ENCODE measurements at regions not wholly inside any gene's neighbourhood (a gene's known extent, or its start where the extent isn't known, plus 50 kb on each side); places are given as distances from the start of the nearest gene placed in this dataset.

- no peak for DNase-seq (ENCODE audit: low read depth)
Observed at GRCh38 chr3:17985658-17986347, 243.4 kb upstream of the TBC1D5 start.

GRCh38 chr3:17983106-17983505 is 240.7 kb upstream of the TBC1D5 start:
- no peak for DNase-seq (ENCODE audit: low read depth)

GRCh38 chr3:17982211-17982880 is 239.9 kb upstream of the TBC1D5 start:
- DNase-seq (ENCODE audit: low read depth) = no peak

- no peak for DNase-seq (ENCODE audit: low read depth)
Observed at GRCh38 chr3:17980863-17981262, 238.4 kb upstream of the TBC1D5 start.

GRCh38 chr3:17979911-17980310 is 237.5 kb upstream of the TBC1D5 start:
- DNase-seq (ENCODE audit: low read depth) = no peak

- DNase-seq (ENCODE audit: low read depth) = no peak
Observed at GRCh38 chr3:17979252-17979651, 236.8 kb upstream of the TBC1D5 start.

GRCh38 chr3:17974206-17974841 is 231.9 kb upstream of the TBC1D5 start:
- no peak for DNase-seq (ENCODE audit: low read depth)

GRCh38 chr3:17972959-17973906 is 230.8 kb upstream of the TBC1D5 start:
- DNase-seq (ENCODE audit: low read depth) = no peak

GRCh38 chr3:17972476-17972875 is 230.0 kb upstream of the TBC1D5 start:
- DNase-seq (ENCODE audit: low read depth) = no peak

- DNase-seq (ENCODE audit: low read depth) = no peak
Observed at GRCh38 chr3:17972030-17972429, 229.6 kb upstream of the TBC1D5 start.

GRCh38 chr3:17969985-17970568 is 227.6 kb upstream of the TBC1D5 start:
- DNase-seq (ENCODE audit: low read depth) = no peak

GRCh38 chr3:17969244-17969643 is 226.8 kb upstream of the TBC1D5 start:
- DNase-seq (ENCODE audit: low read depth) = no peak

- no peak for DNase-seq (ENCODE audit: low read depth)
Observed at GRCh38 chr3:17967953-17968607, 225.6 kb upstream of the TBC1D5 start.

GRCh38 chr3:17967111-17967510 is 224.7 kb upstream of the TBC1D5 start:
- DNase-seq (ENCODE audit: low read depth) = no peak

GRCh38 chr3:17965331-17965730 is 222.9 kb upstream of the TBC1D5 start:
- DNase-seq (ENCODE audit: low read depth) = no peak

- no peak for DNase-seq (ENCODE audit: low read depth)
Observed at GRCh38 chr3:17964108-17964507, 221.7 kb upstream of the TBC1D5 start.

- no peak for DNase-seq (ENCODE audit: low read depth)
Observed at GRCh38 chr3:17955411-17955810, 213.0 kb upstream of the TBC1D5 start.

- no peak for DNase-seq (ENCODE audit: low read depth)
Observed at GRCh38 chr3:17954801-17955200, 212.4 kb upstream of the TBC1D5 start.

- no peak for DNase-seq (ENCODE audit: low read depth)
Observed at GRCh38 chr3:17951241-17951640, 208.8 kb upstream of the TBC1D5 start.

- DNase-seq (ENCODE audit: low read depth) = no peak
Observed at GRCh38 chr3:17949101-17949500, 206.7 kb upstream of the TBC1D5 start.

- no peak for DNase-seq (ENCODE audit: low read depth)
Observed at GRCh38 chr3:17947833-17948232, 205.4 kb upstream of the TBC1D5 start.
